GM23338 (cell line): ENCODE measurements at regions not wholly inside any gene's neighbourhood (a gene's known extent, or its start where the extent isn't known, plus 50 kb on each side); places are given as distances from the start of the nearest gene placed in this dataset.

Source experiments
- ATAC-seq: fragments of 200-7000 bp; cut with Tn5 transposase; 3 replicates; pipeline ENCODE4 v1.9.1; 2020
- DNase-seq: peaks from one replicate; pipeline ENCODE4 v3.0.0-alpha.2; 2015; ENCODE audit warnings: low spot score
- H2AFZ ChIP-seq: fragments of 200-600 bp; sonication (generic); 2 replicates; pipeline ENCODE4 v1.8.0; 2016; ENCODE audit warnings: antibody characterized with exemption, mild to moderate bottlenecking, moderate library complexity
- H3F3A ChIP-seq: fragments of 200-600 bp; sonication (generic); replicated peaks from 2 replicates; pipeline ENCODE4 v1.8.0; 2017; ENCODE audit warnings: antibody characterized with exemption, mixed run types, low read depth
- H3K27ac ChIP-seq: fragments of 200-600 bp; sonication (generic); 2 replicates; pipeline ENCODE4 v1.6.1; 2016; ENCODE audit warnings: low read depth
- H3K27me3 ChIP-seq: fragments of 200-600 bp; sonication (generic); 2 replicates; pipeline ENCODE4 v1.8.0; 2016; ENCODE audit warnings: mild to moderate bottlenecking, mixed run types, moderate library complexity; ENCODE audit not compliant: insufficient read depth
- H3K36me3 ChIP-seq: fragments of 200-600 bp; sonication (generic); 2 replicates; pipeline ENCODE4 v1.8.0; 2016; ENCODE audit warnings: mild to moderate bottlenecking; ENCODE audit not compliant: insufficient read depth
- H3K4me1 ChIP-seq: fragments of 200-600 bp; sonication (generic); 2 replicates; pipeline ENCODE4 v1.8.0; 2016; ENCODE audit warnings: mild to moderate bottlenecking, moderate library complexity; ENCODE audit not compliant: insufficient read depth
- H3K4me2 ChIP-seq: fragments of 200-600 bp; sonication (generic); 2 replicates; pipeline ENCODE4 v1.7.1; 2017; ENCODE audit warnings: mixed run types
- H3K4me3 ChIP-seq: fragments of 200-600 bp; sonication (generic); 2 replicates; pipeline ENCODE4 v1.6.1; 2016; ENCODE audit warnings: mixed run types
- H3K79me2 ChIP-seq: fragments of 200-600 bp; sonication (generic); replicated peaks from 2 replicates; pipeline ENCODE4 v1.8.0; 2017; ENCODE audit warnings: mild to moderate bottlenecking; ENCODE audit not compliant: insufficient read depth
- H3K9me2 ChIP-seq: fragments of 200-600 bp; sonication (generic); 2 replicates; pipeline ENCODE4 v1.8.0; 2017; ENCODE audit not compliant: insufficient read depth
- H4K20me1 ChIP-seq: fragments of 200-600 bp; sonication (generic); replicated peaks from 2 replicates; pipeline ENCODE4 v1.8.0; 2017; ENCODE audit warnings: mild to moderate bottlenecking; ENCODE audit not compliant: insufficient read depth
- H3K27ac Mint-ChIP-seq: 2 replicates; pipeline ENCODE4 v1.8.0; 2020; ENCODE audit warnings: inconsistent platforms, mild to moderate bottlenecking, moderate library complexity, mixed read lengths
- H3K27me3 Mint-ChIP-seq: 3 replicates; pipeline ENCODE4 v1.8.0; 2022; ENCODE audit warnings: low read depth, mild to moderate bottlenecking, moderate library complexity, mixed read lengths, inconsistent platforms; ENCODE audit not compliant: insufficient read depth, poor library complexity
- H3K36me3 Mint-ChIP-seq: 3 replicates; pipeline ENCODE4 v1.8.0; 2021; ENCODE audit warnings: low read depth, mild to moderate bottlenecking, inconsistent platforms, moderate library complexity, mixed read lengths
- H3K4me1 Mint-ChIP-seq: 3 replicates; pipeline ENCODE4 v1.8.0; 2020; ENCODE audit warnings: mild to moderate bottlenecking, inconsistent platforms, mixed read lengths
- H3K4me3 Mint-ChIP-seq: 3 replicates; pipeline ENCODE4 v1.8.0; 2021; ENCODE audit warnings: moderate library complexity, mild to moderate bottlenecking, inconsistent platforms, mixed read lengths
- H3K9me3 Mint-ChIP-seq: 3 replicates; pipeline ENCODE4 v1.8.0; 2020; ENCODE audit warnings: moderate library complexity, mild to moderate bottlenecking, inconsistent platforms, mixed read lengths
- CREB1 ChIP-seq: fragments of 250-450 bp; sonication (Bioruptor Pico); IDR thresholded peaks from 2 replicates; pipeline ENCODE4 v1.5.0; 2020; ENCODE audit warnings: low read depth, mild to moderate bottlenecking, moderate library complexity
- CTCF ChIP-seq, 2 experiments: fragments of 200-600 bp in 1 of 2; sonication (generic) in 1 of 2; conservative IDR thresholded peaks; 2 replicates each; pipeline versions ENCODE4 v1.5.1 to v1.6.1; 2016 to 2017; ENCODE audit warnings: antibody characterized with exemption in 2 of 2, low read depth in 2 of 2, mild to moderate bottlenecking in 2 of 2, moderate library complexity in 1 of 2
- ETS1 ChIP-seq: IDR thresholded peaks from 2 replicates; pipeline ENCODE4 v1.6.1; 2016; ENCODE audit warnings: antibody characterized with exemption
- EZH2 ChIP-seq: fragments of 200-600 bp; sonication (generic); IDR thresholded peaks from one replicate; pipeline ENCODE4 v1.8.0; 2017; ENCODE audit warnings: antibody characterized with exemption, mild to moderate bottlenecking, low read depth; ENCODE audit not compliant: unreplicated experiment
- EZH2phosphoT487 ChIP-seq: fragments of 200-600 bp; sonication (generic); IDR thresholded peaks from one replicate; pipeline ENCODE4 v1.8.1; 2018; ENCODE audit warnings: antibody characterized with exemption; ENCODE audit not compliant: unreplicated experiment
- JUNB ChIP-seq: IDR thresholded peaks from one replicate; pipeline ENCODE4 v1.6.1; 2016; ENCODE audit warnings: antibody characterized with exemption; ENCODE audit not compliant: unreplicated experiment
- NANOG ChIP-seq: IDR thresholded peaks from 2 replicates; pipeline ENCODE4 v1.6.1; 2016; ENCODE audit warnings: antibody characterized with exemption, borderline replicate concordance
- POLR2AphosphoS5 ChIP-seq: IDR thresholded peaks from 2 replicates; pipeline ENCODE4 v1.6.1; 2016; ENCODE audit warnings: antibody characterized with exemption, low read depth
- REST ChIP-seq: IDR thresholded peaks from one replicate; pipeline ENCODE4 v1.6.1; 2018; ENCODE audit warnings: antibody characterized with exemption; ENCODE audit not compliant: unreplicated experiment
- STAT1 ChIP-seq: IDR thresholded peaks from one replicate; pipeline ENCODE4 v1.6.1; 2016; ENCODE audit warnings: antibody characterized with exemption; ENCODE audit not compliant: unreplicated experiment
- ZNF114 ChIP-seq: fragments of 250-450 bp; sonication (Bioruptor Pico); IDR thresholded peaks from 2 replicates; pipeline ENCODE4 v1.5.0; 2020; ENCODE audit warnings: mild to moderate bottlenecking, moderate library complexity
- ZNF331 ChIP-seq: fragments of 250-450 bp; sonication (Bioruptor Pico); IDR thresholded peaks from 2 replicates; pipeline ENCODE4 v1.5.0; 2020; ENCODE audit warnings: low read depth, mild to moderate bottlenecking, moderate library complexity
- ZNF462 ChIP-seq: fragments of 250-450 bp; sonication (Bioruptor Pico); IDR thresholded peaks from 2 replicates; pipeline ENCODE4 v1.5.0; 2020; ENCODE audit warnings: mild to moderate bottlenecking, moderate library complexity

- H3K36me3 ChIP-seq: no peaks in the 10 kb centered on the region
- TF ChIP-seq REST: no peak
- TF ChIP-seq ZNF331: no peak
- no peak for TF ChIP-seq JUNB
- no peak for TF ChIP-seq EZH2
- TF ChIP-seq ETS1: no peak
- no peak for TF ChIP-seq STAT1
- TF ChIP-seq ZNF114 (CRISPR knock-in tag): no peak
- no peak for TF ChIP-seq NANOG
- no peak for TF ChIP-seq CREB1 (CRISPR knock-in tag)
- no peak for TF ChIP-seq POLR2AphosphoS5
- no peak for TF ChIP-seq ZNF462 (CRISPR knock-in tag)
- no peak for TF ChIP-seq EZH2phosphoT487
- no peak for TF ChIP-seq CTCF (conservative IDR thresholded peaks at IDR 0.05; ENCODE audit: low read depth in 2 of 2)
- H3K4me1 ChIP-seq: peaks cover 8% of the 10 kb centered on the region; the same call in 1 of the 2 replicates
- Mint-ChIP-seq H3K36me3 (no peaks in the 10 kb centered on the region; the same call in 2 of the 3 replicates), H3K9me3 (peaks cover 3% of the 10 kb centered on the region; the same call in 2 of the 3 replicates), H3K4me1 (peaks cover 23% of the 10 kb centered on the region), H3K4me3 (no peak overlapping the region; the same call in 2 of the 3 replicates), H3K27me3 (peaks cover 7% of the 10 kb centered on the region), H3K27ac (no peak overlapping the region)
- no peak overlapping the region for H3K4me2 ChIP-seq
- 0 out of 2 replicates have a peak overlapping the region, but pooled peaks have one; percentile 69 for H2AFZ ChIP-seq
- no peak overlapping the region for H3K27ac ChIP-seq
- H3K27me3 ChIP-seq: no peaks in the 10 kb centered on the region
- no peaks in the 10 kb centered on the region for H4K20me1 ChIP-seq
- H3K9me2 ChIP-seq: no peaks in the 10 kb centered on the region
- DNase-seq (no peak), ATAC-seq (no peak)
- no peak overlapping the region for H3K4me3 ChIP-seq
- no peaks in the 10 kb centered on the region for H3F3A ChIP-seq
- H3K79me2 ChIP-seq: no peaks in the 10 kb centered on the region
These were observed 71.6 kb downstream of the METRNL start for GRCh38 chr17:83151056-83151441.
